Endothelial cell of umbilical vein (primary cell): ENCODE measurements at regions not wholly inside any gene's neighbourhood (a gene's known extent, or its start where the extent isn't known, plus 50 kb on each side); places are given as distances from the start of the nearest gene placed in this dataset.

Experiments used
- BruUV-seq: library from RNA; stranded (reverse); fragments of 400-500 nt; replicated peaks from 2 replicates; lab custom pipeline; 2021; lab: Mats Ljungman, UMichigan
- CTCF ChIA-PET: fragments of 300-600, 350-600 bp; sonication (Branson Sonifier 250); formaldehyde crosslinking; loops from one replicate; lab custom pipeline; 2021; ENCODE audit warnings: antibody characterized with exemption, inconsistent platforms; lab: Charles Lee
- POLR2A ChIA-PET: fragments of 300-600, 350-600 bp; sonication (Branson Sonifier 250); formaldehyde crosslinking; loops from one replicate; lab custom pipeline; 2021; ENCODE audit warnings: antibody characterized with exemption, inconsistent platforms; lab: Charles Lee
- DNase-seq: peaks from one replicate; pipeline ENCODE4 v3.0.0-alpha.2; 2011; ENCODE audit warnings: low read depth, low spot score
- FAIRE-seq: peaks from 2 replicates; lab custom pipeline; 2011; peaks lifted over from hg19 to GRCh38; lab: Jason Lieb, UNC
- H2AFZ ChIP-seq: 2 replicates; pipeline ENCODE4 v1.6.0; 2012; ENCODE audit warnings: low read depth, low read length, control low read depth, inconsistent platforms
- H3K27ac ChIP-seq: 2 replicates; pipeline ENCODE4 v1.5.1; 2011; ENCODE audit warnings: low read depth, mild to moderate bottlenecking, control low read depth, low read length, moderate library complexity; ENCODE audit not compliant: insufficient read depth
- H3K27me3 ChIP-seq, 2 experiments: 2 replicates each; pipeline versions ENCODE4 v1.6.0 to v1.6.1; 2011; ENCODE audit warnings: low read length in 2 of 2, mixed read lengths in 1 of 2; ENCODE audit not compliant: control insufficient read depth in 2 of 2, insufficient read depth in 2 of 2
- H3K36me3 ChIP-seq, 2 experiments: 2 replicates in 1 of 2; 3 replicates in 1 of 2; pipeline ENCODE4 v1.5.1; 2011; ENCODE audit warnings: low read length in 2 of 2, mild to moderate bottlenecking in 1 of 2, moderate library complexity in 1 of 2; ENCODE audit not compliant: control insufficient read depth in 2 of 2, insufficient read depth in 2 of 2; ENCODE audit errors: extremely low read depth in 1 of 2
- H3K4me1 ChIP-seq: 3 replicates; pipeline ENCODE4 v1.5.1; 2011; ENCODE audit warnings: mild to moderate bottlenecking, low read length; ENCODE audit not compliant: control insufficient read depth, insufficient read depth; ENCODE audit errors: extremely low read depth
- H3K4me2 ChIP-seq: 2 replicates; pipeline ENCODE4 v1.6.1; 2011; ENCODE audit warnings: low read length, control low read depth, mixed read lengths; ENCODE audit not compliant: insufficient read depth
- H3K4me3 ChIP-seq, 3 experiments: fragments of 200-600 bp in 1 of 3; sonication (generic), shearing (Covaris generic) in 1 of 3; replicated peaks in 1 of 3; 2 replicates each; pipeline ENCODE4 v1.5.1; 2011 to 2016; ENCODE audit warnings: control low read depth in 3 of 3, low read length in 3 of 3, mild to moderate bottlenecking in 2 of 3, inconsistent platforms in 1 of 3, low read depth in 1 of 3, moderate library complexity in 1 of 3; ENCODE audit not compliant: insufficient read depth in 1 of 3
- H3K79me2 ChIP-seq: 2 replicates; pipeline ENCODE4 v1.6.0; 2012; ENCODE audit warnings: low read length, inconsistent platforms; ENCODE audit not compliant: control insufficient read depth, insufficient read depth
- H3K9ac ChIP-seq: replicated peaks from 2 replicates; pipeline ENCODE3; 2011; ENCODE audit warnings: low read length, control low read depth; ENCODE audit not compliant: insufficient read depth; ENCODE audit errors: extremely low read depth
- H3K9me1 ChIP-seq: replicated peaks from 3 replicates; pipeline ENCODE4 v1.6.0; 2011; ENCODE audit warnings: mild to moderate bottlenecking, low read length; ENCODE audit not compliant: control insufficient read depth, insufficient read depth; ENCODE audit errors: extremely low read depth
- H3K9me3 ChIP-seq: replicated peaks from 2 replicates; pipeline ENCODE4 v1.5.1; 2012; ENCODE audit warnings: low read length, inconsistent platforms; ENCODE audit not compliant: control insufficient read depth, insufficient read depth
- H4K20me1 ChIP-seq: replicated peaks from 2 replicates; pipeline ENCODE3; 2011; ENCODE audit warnings: mild to moderate bottlenecking, low read length; ENCODE audit not compliant: control insufficient read depth, insufficient read depth; ENCODE audit errors: extremely low read depth
- EZH2 ChIP-seq: IDR thresholded peaks from 2 replicates; pipeline ENCODE4 v1.6.1; 2012; ENCODE audit warnings: borderline replicate concordance, low read depth, mild to moderate bottlenecking, moderate library complexity, low read length, inconsistent platforms; ENCODE audit not compliant: severe bottlenecking
- MAX ChIP-seq: IDR thresholded peaks from 2 replicates; pipeline ENCODE4 v1.6.1; 2011; ENCODE audit not compliant: insufficient read depth, insufficient read length
- MYC ChIP-seq: IDR thresholded peaks from one replicate; pipeline ENCODE4 v1.6.1; 2011; ENCODE audit warnings: mild to moderate bottlenecking, low read depth, low read length
- POLR2AphosphoS5 ChIP-seq: IDR thresholded peaks from 2 replicates; pipeline ENCODE4 v1.6.1; 2012; ENCODE audit warnings: low read depth, mild to moderate bottlenecking, control low read depth, low read length, moderate library complexity; ENCODE audit not compliant: insufficient read depth
- dilution Hi-C: fragments of 300-500 bp; cut with MboI; formaldehyde crosslinking; loops from one replicate; pipeline ENCODE4 v1.15.0; 2019; ENCODE audit warnings: low sequenced_read_pairs; ENCODE audit not compliant: extremely low pct_ligation_motif_present
- intact Hi-C: fragments of 100-400 bp; cut with micrococcal nuclease; formaldehyde crosslinking; loops from one replicate; pipeline ENCODE4 v1.10.0; 2022
- TF ChIP-seq, protein P1 (sequence below), 2 donors: IDR thresholded peaks; 1 replicate in 1 of 2; 2 replicates in 1 of 2; pipeline ENCODE4 v1.5.1; 2011; ENCODE audit warnings: low read length in 2 of 2, mild to moderate bottlenecking in 2 of 2, moderate library complexity in 2 of 2, control low read depth in 1 of 2, inconsistent platforms in 1 of 2, low read depth in 1 of 2; ENCODE audit not compliant: insufficient read depth in 1 of 2; ENCODE audit errors: extremely low read depth in 1 of 2

GRCh38 chr2:7111626-7112025 is 194.4 kb downstream of the RNF144A start:
- TF ChIP-seq EZH2 (no peak), POLR2AphosphoS5 (no peak), MAX (no peak)
- TF ChIP-seq, protein P1, sequence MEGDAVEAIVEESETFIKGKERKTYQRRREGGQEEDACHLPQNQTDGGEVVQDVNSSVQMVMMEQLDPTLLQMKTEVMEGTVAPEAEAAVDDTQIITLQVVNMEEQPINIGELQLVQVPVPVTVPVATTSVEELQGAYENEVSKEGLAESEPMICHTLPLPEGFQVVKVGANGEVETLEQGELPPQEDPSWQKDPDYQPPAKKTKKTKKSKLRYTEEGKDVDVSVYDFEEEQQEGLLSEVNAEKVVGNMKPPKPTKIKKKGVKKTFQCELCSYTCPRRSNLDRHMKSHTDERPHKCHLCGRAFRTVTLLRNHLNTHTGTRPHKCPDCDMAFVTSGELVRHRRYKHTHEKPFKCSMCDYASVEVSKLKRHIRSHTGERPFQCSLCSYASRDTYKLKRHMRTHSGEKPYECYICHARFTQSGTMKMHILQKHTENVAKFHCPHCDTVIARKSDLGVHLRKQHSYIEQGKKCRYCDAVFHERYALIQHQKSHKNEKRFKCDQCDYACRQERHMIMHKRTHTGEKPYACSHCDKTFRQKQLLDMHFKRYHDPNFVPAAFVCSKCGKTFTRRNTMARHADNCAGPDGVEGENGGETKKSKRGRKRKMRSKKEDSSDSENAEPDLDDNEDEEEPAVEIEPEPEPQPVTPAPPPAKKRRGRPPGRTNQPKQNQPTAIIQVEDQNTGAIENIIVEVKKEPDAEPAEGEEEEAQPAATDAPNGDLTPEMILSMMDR (IDR thresholded peaks at IDR 0.05; ENCODE audit: extremely low read depth in 1 of 2, insufficient read depth in 1 of 2, low read depth in 1 of 2, low read length in 2 of 2), result no peak
- Histone ChIP-seq H3K27me3 (peaks cover 0 to 2% of the 10 kb centered on the region in 2 experiments), H3K9ac (no peak overlapping the region), H3K4me3 (no peak overlapping the region), H3K9me1 (no peaks in the 10 kb centered on the region), H3K79me2 (no peaks in the 10 kb centered on the region), H3K36me3 (no peaks in the 10 kb centered on the region), H3K4me2 (no peak overlapping the region), H3K9me3 (no peaks in the 10 kb centered on the region), H2AFZ (no peak overlapping the region), H3K4me1 (no peaks in the 10 kb centered on the region), H4K20me1 (no peaks in the 10 kb centered on the region), H3K27ac (no peak overlapping the region)
- dilution Hi-C loops, result no loop called here
- intact Hi-C loops, result no loop called here
- no TSS peak for BruUV-seq
- DNase-seq (no peak), FAIRE-seq (no peak)
- POLR2A ChIA-PET, result no interaction called here
- CTCF ChIA-PET, result interaction anchor here (1.4 kb wide), 1 partner anchor 8 kb away, joined by 3 read pairs; no protein-coding TSS in a partner anchor

GRCh38 chr2:7115364-7115763 is 198.2 kb downstream of the RNF144A start:
- dilution Hi-C loops, result no loop called here
- BruUV-seq, result no TSS peak
- Histone ChIP-seq H3K9me3 (no peaks in the 10 kb centered on the region), H3K4me3 (no peak overlapping the region), H3K36me3 (no peaks in the 10 kb centered on the region), H2AFZ (no peak overlapping the region), H3K27me3 (peaks cover 0 to 2% of the 10 kb centered on the region in 2 experiments), H3K9ac (no peak overlapping the region), H3K79me2 (no peaks in the 10 kb centered on the region), H3K27ac (no peak overlapping the region), H3K4me1 (no peaks in the 10 kb centered on the region), H3K9me1 (no peaks in the 10 kb centered on the region), H4K20me1 (no peaks in the 10 kb centered on the region), H3K4me2 (no peak overlapping the region)
- FAIRE-seq (no peak), DNase-seq (no peak)
- TF ChIP-seq MYC, result no peak
- TF ChIP-seq, protein P1 (IDR thresholded peaks at IDR 0.05; ENCODE audit: extremely low read depth in 1 of 2, insufficient read depth in 1 of 2, low read depth in 1 of 2, low read length in 2 of 2), result no peak
- ChIA-PET POLR2A (no interaction called here), CTCF (no interaction called here)
- intact Hi-C loops, result no loop called here
